ENCODE measurements at regions not wholly inside any gene's neighbourhood (a gene's known extent, or its start where the extent isn't known, plus 50 kb on each side); places are given as distances from the start of the nearest gene placed in this dataset.

GRCh38 chr14:94903883-94904282, 134.0 kb upstream of the GSC start:
- DNase-seq (ENCODE audit: low read depth, low spot score) (no peak), FAIRE-seq (no peak)
- H3K4me2 ChIP-seq (ENCODE audit: control insufficient read depth, extremely low read depth, insufficient read depth, low read depth, low read length) = no peak overlapping the region
- H4K20me1 ChIP-seq (ENCODE audit: control insufficient read depth, extremely low read depth, insufficient read depth, low read length) = no peaks in the 10 kb centered on the region
- H3K4me1 ChIP-seq (ENCODE audit: control insufficient read depth, extremely low read depth, insufficient read depth, low read length) = no peaks in the 10 kb centered on the region
- H3K9me1 ChIP-seq (ENCODE audit: control insufficient read depth, extremely low read depth, insufficient read depth, low read length) = no peaks in the 10 kb centered on the region
- H3K9ac ChIP-seq (ENCODE audit: control insufficient read depth, extremely low read depth, insufficient read depth, low read length) = no peak overlapping the region
- no peaks in the 10 kb centered on the region for H3K9me3 ChIP-seq (ENCODE audit: control insufficient read depth, low read depth, low read length)
- no peak overlapping the region for H3K4me3 ChIP-seq (ENCODE audit: control insufficient read depth in 2 of 3, extremely low read depth in 1 of 3, insufficient read depth in 2 of 3, low read depth in 1 of 3, low read length in 3 of 3)
- H2AFZ ChIP-seq (ENCODE audit: control insufficient read depth, low read length) = no peak overlapping the region
- peaks cover 11% of the 10 kb centered on the region for H3K27me3 ChIP-seq (ENCODE audit: control insufficient read depth, extremely low read depth, insufficient read depth, low read length)
- H3K27ac ChIP-seq (ENCODE audit: control insufficient read depth, insufficient read depth, low read length) = no peak overlapping the region
- no peaks in the 10 kb centered on the region for H3K79me2 ChIP-seq (ENCODE audit: control insufficient read depth, insufficient read depth, low read length)
- dilution Hi-C loops (cut with MboI; ENCODE audit: extremely low pct_ligation_motif_present, low sequenced_read_pairs) = no loop called here
- H3K36me3 ChIP-seq (ENCODE audit: control insufficient read depth in 2 of 2, extremely low read depth in 1 of 2, insufficient read depth in 2 of 2, low read length in 2 of 2) = no peaks in the 10 kb centered on the region
- no peak for TF ChIP-seq EZH2 (IDR thresholded peaks at IDR 0.05; ENCODE audit: low read length)
- no peak for TF ChIP-seq CTCF (optimal IDR thresholded peaks at IDR 0.05 in 1 of 3, IDR thresholded peaks at IDR 0.05 in 1 of 3, conservative IDR thresholded peaks at IDR 0.05 in 1 of 3; ENCODE audit: extremely low read depth in 1 of 3, insufficient read depth in 2 of 3, low read length in 3 of 3)

- no peaks in the 10 kb centered on the region for H3K9me1 ChIP-seq (ENCODE audit: control insufficient read depth, extremely low read depth, insufficient read depth, low read length)
- dilution Hi-C loops (cut with MboI; ENCODE audit: extremely low pct_ligation_motif_present, low sequenced_read_pairs) = no loop called here
- no peaks in the 10 kb centered on the region for H3K4me1 ChIP-seq (ENCODE audit: control insufficient read depth, extremely low read depth, insufficient read depth, low read length)
- no peaks in the 10 kb centered on the region for H3K9me3 ChIP-seq (ENCODE audit: control insufficient read depth, low read depth, low read length)
- no peaks in the 10 kb centered on the region for H4K20me1 ChIP-seq (ENCODE audit: control insufficient read depth, extremely low read depth, insufficient read depth, low read length)
- H3K27ac ChIP-seq (ENCODE audit: control insufficient read depth, insufficient read depth, low read length) = no peak overlapping the region
- H3K79me2 ChIP-seq (ENCODE audit: control insufficient read depth, insufficient read depth, low read length) = no peaks in the 10 kb centered on the region
- no peak overlapping the region for H3K4me2 ChIP-seq (ENCODE audit: control insufficient read depth, extremely low read depth, insufficient read depth, low read depth, low read length)
- FAIRE-seq (no peak), DNase-seq (ENCODE audit: low read depth, low spot score) (no peak)
- no peaks in the 10 kb centered on the region for H3K36me3 ChIP-seq (ENCODE audit: control insufficient read depth in 2 of 2, extremely low read depth in 1 of 2, insufficient read depth in 2 of 2, low read length in 2 of 2)
- H2AFZ ChIP-seq (ENCODE audit: control insufficient read depth, low read length) = no peak overlapping the region
- no peak overlapping the region for H3K4me3 ChIP-seq (ENCODE audit: control insufficient read depth in 2 of 3, extremely low read depth in 1 of 3, insufficient read depth in 2 of 3, low read depth in 1 of 3, low read length in 3 of 3)
- H3K9ac ChIP-seq (ENCODE audit: control insufficient read depth, extremely low read depth, insufficient read depth, low read length) = no peak overlapping the region
- TF ChIP-seq CTCF (optimal IDR thresholded peaks at IDR 0.05 in 1 of 3, IDR thresholded peaks at IDR 0.05 in 1 of 3, conservative IDR thresholded peaks at IDR 0.05 in 1 of 3; ENCODE audit: extremely low read depth in 1 of 3, insufficient read depth in 2 of 3, low read length in 3 of 3) (no peak), EZH2 (IDR thresholded peaks at IDR 0.05; ENCODE audit: low read length) (no peak)
- H3K27me3 ChIP-seq (ENCODE audit: control insufficient read depth, extremely low read depth, insufficient read depth, low read length) = peaks cover 7% of the 10 kb centered on the region
Measured at GRCh38 chr14:94903338-94903737, 133.4 kb upstream of the GSC start.

All from keratinocyte (primary cell).